SU-DHL-6 (cell line): ENCODE measurements at regions not wholly inside any gene's neighbourhood (a gene's known extent, or its start where the extent isn't known, plus 50 kb on each side); places are given as distances from the start of the nearest gene placed in this dataset.
"Not testable (repeated sequence)": the region's sequence is repeated elsewhere in the genome, so short reads cannot be mapped to it uniquely, and the experiment has no call there.

Experiments used
- H2AFZ ChIP-seq: fragments of 200-600 bp; sonication (generic); 2 replicates; pipeline ENCODE4 v1.6.1; 2014; ENCODE audit warnings: low read depth, mild to moderate bottlenecking, moderate library complexity, mixed read lengths, antibody characterized with exemption, low read length; ENCODE audit not compliant: severe bottlenecking
- H3F3A ChIP-seq: fragments of 200-600 bp; shearing (Covaris generic); 2 replicates; pipeline ENCODE4 v1.6.0; 2016; ENCODE audit warnings: antibody characterized with exemption, mild to moderate bottlenecking; ENCODE audit not compliant: insufficient read depth
- H3K27ac ChIP-seq: fragments of 200-600 bp; sonication (generic); 2 replicates; pipeline ENCODE4 v1.5.1; 2016; ENCODE audit warnings: low read depth, mild to moderate bottlenecking, low read length, moderate library complexity, mixed read lengths
- H3K27me3 ChIP-seq: fragments of 200-600 bp; sonication (generic), shearing (Covaris generic); 2 replicates; pipeline ENCODE4 v1.6.0; 2014; ENCODE audit warnings: mild to moderate bottlenecking, low read length
- H3K36me3 ChIP-seq: fragments of 200-600 bp; sonication (generic); 2 replicates; pipeline ENCODE4 v1.6.1; 2014; ENCODE audit warnings: mild to moderate bottlenecking, low read length, mixed read lengths
- H3K4me2 ChIP-seq: fragments of 300-600, 200-600 bp; shearing (Covaris generic), sonication (generic); 2 replicates; pipeline ENCODE4 v1.6.0; 2014; ENCODE audit warnings: low read length, low read depth, mild to moderate bottlenecking; ENCODE audit not compliant: poor library complexity, severe bottlenecking
- H3K4me3 ChIP-seq: fragments of 200-600 bp; sonication (generic); 2 replicates; pipeline ENCODE4 v1.5.1; 2014; ENCODE audit warnings: antibody characterized with exemption, low read length, mild to moderate bottlenecking, mixed read lengths; ENCODE audit not compliant: insufficient read depth, poor library complexity, severe bottlenecking
- H3K79me2 ChIP-seq: fragments of 200-600 bp; sonication (generic); 2 replicates; pipeline ENCODE4 v1.6.1; 2014; ENCODE audit warnings: mild to moderate bottlenecking, low read length, moderate library complexity; ENCODE audit not compliant: insufficient read depth
- H3K9ac ChIP-seq: fragments of 200-600 bp; sonication (generic); 2 replicates; pipeline ENCODE4 v1.7.0; 2014; ENCODE audit warnings: mild to moderate bottlenecking, low read length
- H3K9me2 ChIP-seq: fragments of 200-600 bp; sonication (generic); replicated peaks from 2 replicates; pipeline ENCODE4 v1.6.1; 2014; ENCODE audit warnings: low read length; ENCODE audit not compliant: insufficient read depth
- H3K9me3 ChIP-seq: fragments of 200-600 bp; sonication (generic); 2 replicates; pipeline ENCODE4 v1.6.1; 2014; ENCODE audit warnings: low read length, mixed read lengths; ENCODE audit not compliant: insufficient read depth
- H4K20me1 ChIP-seq: fragments of 200-600 bp; sonication (generic); 2 replicates; pipeline ENCODE4 v1.6.1; 2014; ENCODE audit warnings: low read depth, mild to moderate bottlenecking, antibody characterized with exemption, low read length, moderate library complexity, mixed read lengths
- CTCF ChIP-seq: fragments of 200-600 bp; sonication (generic); IDR thresholded peaks from one replicate; pipeline ENCODE4 v1.5.1; 2017; ENCODE audit warnings: antibody characterized with exemption, mild to moderate bottlenecking, low read length, moderate library complexity; ENCODE audit not compliant: insufficient read depth, poor library complexity, severe bottlenecking
- EZH2phosphoT487 ChIP-seq: fragments of 200-600 bp; sonication (generic), shearing (Covaris generic); conservative IDR thresholded peaks from 2 replicates; pipeline ENCODE4 v1.6.1; 2018; ENCODE audit warnings: mild to moderate bottlenecking, antibody characterized with exemption, low read length, moderate library complexity, mixed read lengths

- H3K27me3 ChIP-seq: no peaks in the 10 kb centered on the region
- no peaks in the 10 kb centered on the region for H4K20me1 ChIP-seq
- no peak overlapping the region for H3K4me3 ChIP-seq
- H3K4me2 ChIP-seq: peak overlapping the region; percentile 16
- no peak overlapping the region for H3K9ac ChIP-seq
- H2AFZ ChIP-seq: peak overlapping the region; percentile 70
- H3F3A ChIP-seq: no peaks in the 10 kb centered on the region
- TF ChIP-seq CTCF (no peak), EZH2phosphoT487 (no peak)
- H3K27ac ChIP-seq: no peak overlapping the region
- H3K79me2 ChIP-seq: no peaks in the 10 kb centered on the region
- H3K9me2 ChIP-seq: no peaks in the 10 kb centered on the region
- no peaks in the 10 kb centered on the region for H3K9me3 ChIP-seq
- H3K36me3 ChIP-seq: no peaks in the 10 kb centered on the region
These were observed 745.2 kb downstream of the PCDH17 start for GRCh38 chr13:58376775-58377174.

- H3F3A ChIP-seq: no peaks in the 10 kb centered on the region
- no peaks in the 10 kb centered on the region for H4K20me1 ChIP-seq
These were observed 747.7 kb downstream of the PCDH17 start for GRCh38 chr13:58379221-58379620.

GRCh38 chr13:58385336-58385735 is 753.8 kb downstream of the PCDH17 start:
- not testable (repeated sequence) for H3K9ac ChIP-seq, H3F3A ChIP-seq, H4K20me1 ChIP-seq, H3K4me2 ChIP-seq, H3K9me2 ChIP-seq, H3K27me3 ChIP-seq, H3K4me3 ChIP-seq, H3K36me3 ChIP-seq, H3K27ac ChIP-seq, H3K9me3 ChIP-seq, H2AFZ ChIP-seq, H3K79me2 ChIP-seq

More at GRCh38 chr13:58379221-58379620, 747.7 kb downstream of the PCDH17 start:
- Histone ChIP-seq H3K9ac (no peak overlapping the region), H3K9me3 (no peaks in the 10 kb centered on the region), H3K27ac (no peak overlapping the region), H3K27me3 (no peaks in the 10 kb centered on the region), H3K4me2 (no peak overlapping the region), H3K79me2 (no peaks in the 10 kb centered on the region), H3K36me3 (no peaks in the 10 kb centered on the region), H3K4me3 (no peak overlapping the region), H2AFZ (peak overlapping the region; percentile 21), H3K9me2 (no peaks in the 10 kb centered on the region)
- TF ChIP-seq EZH2phosphoT487 (no peak), CTCF (no peak)

- Histone ChIP-seq H3K9ac (no peak overlapping the region), H3K79me2 (no peaks in the 10 kb centered on the region), H3F3A (no peaks in the 10 kb centered on the region), H3K9me3 (peaks cover 26% of the 10 kb centered on the region; the same call in 1 of the 2 replicates), H2AFZ (no peak overlapping the region), H3K36me3 (no peaks in the 10 kb centered on the region; the same call in 1 of the 2 replicates), H3K27ac (no peak overlapping the region), H4K20me1 (no peaks in the 10 kb centered on the region), H3K9me2 (no peaks in the 10 kb centered on the region), H3K27me3 (no peaks in the 10 kb centered on the region), H3K4me2 (no peak overlapping the region), H3K4me3 (no peak overlapping the region)
- TF ChIP-seq EZH2phosphoT487: no peak
- no peak for TF ChIP-seq CTCF
These were observed 766.2 kb downstream of the PCDH17 start for GRCh38 chr13:58397596-58398387.
